ENCODE measurements at regions not wholly inside any gene's neighbourhood (a gene's known extent, or its start where the extent isn't known, plus 50 kb on each side); places are given as distances from the start of the nearest gene placed in this dataset.

DNA sequence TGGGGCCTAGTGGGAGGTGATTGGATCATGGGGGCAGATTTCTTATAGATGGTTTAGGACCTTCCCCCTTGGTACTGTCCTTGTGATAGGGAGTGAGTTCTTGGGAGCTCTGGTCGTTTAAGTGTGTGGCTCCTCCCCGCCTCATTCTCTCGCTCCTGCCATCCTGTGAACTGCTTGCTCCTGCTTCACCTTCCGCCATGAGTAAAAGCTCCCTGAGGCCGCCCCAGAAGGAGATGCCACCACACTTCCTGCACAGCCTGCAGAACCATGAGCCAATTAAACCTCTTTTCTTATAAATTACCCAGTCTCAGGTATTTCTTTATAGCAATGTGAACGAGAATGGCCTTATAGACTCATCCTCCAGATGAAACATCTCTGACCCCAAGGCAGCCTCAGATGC is 101.5 kb downstream of the KCNF1 start:
- H3K27me3 ChIP-seq (ENCODE audit: control insufficient read depth in 1 of 2, insufficient read depth in 2 of 2, low read length in 2 of 2): peaks cover 0 to 9% of the 10 kb centered on the region in 2 experiments
- Mint-ChIP-seq H3K4me1 (ENCODE audit: low read depth) (no peaks in the 10 kb centered on the region), H3K27me3 (peaks cover 18% of the 10 kb centered on the region), H3K36me3 (ENCODE audit: low read depth) (no peaks in the 10 kb centered on the region), H3K4me3 (no peak overlapping the region), H3K27ac (no peak overlapping the region), H3K9me3 (no peaks in the 10 kb centered on the region)
- H3K4me1 ChIP-seq (ENCODE audit: insufficient read depth, low read length): no peaks in the 10 kb centered on the region
- peaks cover 14 to 32% of the 10 kb centered on the region in 2 experiments for H3K9me3 ChIP-seq (ENCODE audit: control insufficient read depth in 1 of 2, insufficient read depth in 1 of 2, low read length in 2 of 2)
- ATAC-seq (ENCODE audit: poor library complexity): no peak
- H3K36me3 ChIP-seq (ENCODE audit: insufficient read depth, low read length): no peaks in the 10 kb centered on the region
- no peak overlapping the region for H3K4me3 ChIP-seq (ENCODE audit: low read length)
- DNase-seq: no peak
- POLR2A ChIA-PET: no interaction called here
- TF ChIP-seq, protein P1, sequence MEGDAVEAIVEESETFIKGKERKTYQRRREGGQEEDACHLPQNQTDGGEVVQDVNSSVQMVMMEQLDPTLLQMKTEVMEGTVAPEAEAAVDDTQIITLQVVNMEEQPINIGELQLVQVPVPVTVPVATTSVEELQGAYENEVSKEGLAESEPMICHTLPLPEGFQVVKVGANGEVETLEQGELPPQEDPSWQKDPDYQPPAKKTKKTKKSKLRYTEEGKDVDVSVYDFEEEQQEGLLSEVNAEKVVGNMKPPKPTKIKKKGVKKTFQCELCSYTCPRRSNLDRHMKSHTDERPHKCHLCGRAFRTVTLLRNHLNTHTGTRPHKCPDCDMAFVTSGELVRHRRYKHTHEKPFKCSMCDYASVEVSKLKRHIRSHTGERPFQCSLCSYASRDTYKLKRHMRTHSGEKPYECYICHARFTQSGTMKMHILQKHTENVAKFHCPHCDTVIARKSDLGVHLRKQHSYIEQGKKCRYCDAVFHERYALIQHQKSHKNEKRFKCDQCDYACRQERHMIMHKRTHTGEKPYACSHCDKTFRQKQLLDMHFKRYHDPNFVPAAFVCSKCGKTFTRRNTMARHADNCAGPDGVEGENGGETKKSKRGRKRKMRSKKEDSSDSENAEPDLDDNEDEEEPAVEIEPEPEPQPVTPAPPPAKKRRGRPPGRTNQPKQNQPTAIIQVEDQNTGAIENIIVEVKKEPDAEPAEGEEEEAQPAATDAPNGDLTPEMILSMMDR (IDR thresholded peaks at IDR 0.05): no peak
- H3K27ac ChIP-seq (ENCODE audit: low read depth in 1 of 2, low read length in 2 of 2): no peak overlapping the region
- intact Hi-C loops (cut with DNase I, micrococcal nuclease): no loop called here
- CTCF ChIA-PET: no interaction called here

DNA sequence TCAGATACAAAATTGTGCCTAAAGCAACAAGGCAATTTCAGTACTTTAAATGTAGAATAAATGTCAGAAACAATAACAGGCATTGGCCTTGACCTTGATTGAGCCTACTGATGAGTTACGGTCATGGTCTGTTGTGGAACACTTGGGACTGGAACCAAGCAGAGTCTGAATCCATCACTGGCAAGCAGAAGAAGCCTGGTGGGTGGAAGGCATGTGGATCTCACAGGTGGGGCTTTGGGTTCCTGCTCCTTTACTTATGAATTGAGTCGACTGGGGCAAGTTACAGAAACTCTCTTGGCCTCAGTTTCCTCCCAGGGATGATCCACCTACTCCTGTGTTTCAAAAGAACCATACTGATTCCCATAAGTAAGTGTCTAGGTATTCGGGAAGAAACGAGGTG is 102.3 kb downstream of the KCNF1 start:
- no peaks in the 10 kb centered on the region for H3K36me3 ChIP-seq (ENCODE audit: insufficient read depth, low read length)
- Mint-ChIP-seq H3K27ac (no peak overlapping the region), H3K27me3 (peaks cover 26% of the 10 kb centered on the region), H3K4me1 (ENCODE audit: low read depth) (no peaks in the 10 kb centered on the region), H3K9me3 (no peaks in the 10 kb centered on the region), H3K4me3 (no peak overlapping the region), H3K36me3 (ENCODE audit: low read depth) (no peaks in the 10 kb centered on the region)
- H3K27me3 ChIP-seq (ENCODE audit: control insufficient read depth in 1 of 2, insufficient read depth in 2 of 2, low read length in 2 of 2): peaks cover 0 to 16% of the 10 kb centered on the region in 2 experiments
- no peak overlapping the region for H3K27ac ChIP-seq (ENCODE audit: low read depth in 1 of 2, low read length in 2 of 2)
- H3K4me1 ChIP-seq (ENCODE audit: insufficient read depth, low read length): no peaks in the 10 kb centered on the region
- ChIA-PET CTCF (no interaction called here), POLR2A (no interaction called here)
- TF ChIP-seq, protein P1 (IDR thresholded peaks at IDR 0.05): no peak
- ATAC-seq (ENCODE audit: poor library complexity) (no peak), DNase-seq (no peak)
- peaks cover 14 to 32% of the 10 kb centered on the region in 2 experiments for H3K9me3 ChIP-seq (ENCODE audit: control insufficient read depth in 1 of 2, insufficient read depth in 1 of 2, low read length in 2 of 2)
- intact Hi-C loops (cut with DNase I, micrococcal nuclease): no loop called here
- no peak overlapping the region for H3K4me3 ChIP-seq (ENCODE audit: low read length)

DNA sequence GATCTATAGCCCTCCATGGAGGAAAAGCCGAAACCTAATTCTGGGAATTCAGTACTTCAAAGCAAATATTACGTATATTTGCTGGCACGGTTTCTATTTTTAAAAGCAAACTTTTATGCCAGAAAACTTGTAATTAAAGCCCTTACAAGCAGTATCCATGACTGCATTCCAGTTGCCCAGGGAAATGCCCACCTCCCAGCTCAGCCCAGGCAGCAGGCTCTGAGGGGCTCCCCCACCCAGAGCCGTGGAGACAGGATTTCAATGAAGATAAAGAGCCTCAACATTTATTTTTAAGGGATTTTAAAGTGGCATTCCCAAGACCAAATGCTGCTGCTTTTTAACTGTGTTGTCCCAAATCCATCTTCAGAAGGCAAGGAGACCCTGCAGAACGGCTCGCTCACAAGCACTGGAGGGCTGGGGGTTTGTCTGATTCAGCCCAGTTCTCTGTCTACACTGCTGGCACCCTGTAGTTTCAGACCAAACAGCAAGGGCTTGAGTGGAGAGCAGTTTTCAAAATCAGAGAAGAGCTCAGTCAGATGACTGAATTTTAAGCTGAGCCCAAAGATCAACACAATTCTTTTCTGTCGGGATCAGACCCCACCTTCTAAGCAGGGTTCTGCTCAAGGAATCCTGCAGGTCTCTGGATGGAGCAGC is 105.1 kb downstream of the KCNF1 start:
- peaks cover 33% of the 10 kb centered on the region for H3K27me3 Mint-ChIP-seq
- POLR2A ChIA-PET: no interaction called here

More for the DNA sequence above, 105.1 kb downstream of the KCNF1 start:
- Histone ChIP-seq H3K4me1 (ENCODE audit: insufficient read depth, low read length) (no peaks in the 10 kb centered on the region), H3K27me3 (ENCODE audit: control insufficient read depth in 1 of 2, insufficient read depth in 2 of 2, low read length in 2 of 2) (peaks cover 0 to 23% of the 10 kb centered on the region in 2 experiments), H3K36me3 (ENCODE audit: insufficient read depth, low read length) (no peaks in the 10 kb centered on the region), H3K27ac (ENCODE audit: low read depth in 1 of 2, low read length in 2 of 2) (no peak overlapping the region), H3K4me3 (ENCODE audit: low read length) (no peak overlapping the region), H3K9me3 (ENCODE audit: control insufficient read depth in 1 of 2, insufficient read depth in 1 of 2, low read length in 2 of 2) (peaks cover under 1 to 15% of the 10 kb centered on the region in 2 experiments)
- Mint-ChIP-seq H3K36me3 (ENCODE audit: low read depth) (no peaks in the 10 kb centered on the region), H3K4me3 (no peak overlapping the region), H3K27ac (no peak overlapping the region), H3K4me1 (ENCODE audit: low read depth) (no peaks in the 10 kb centered on the region), H3K9me3 (no peaks in the 10 kb centered on the region)
- ATAC-seq (ENCODE audit: poor library complexity): no peak
- DNase-seq: no peak
- CTCF ChIA-PET: no interaction called here
- TF ChIP-seq, protein P1 (IDR thresholded peaks at IDR 0.05): no peak
- intact Hi-C loops (cut with DNase I, micrococcal nuclease): no loop called here
